Uterus (tissue), 2 donors: ENCODE measurements at regions not wholly inside any gene's neighbourhood (a gene's known extent, or its start where the extent isn't known, plus 50 kb on each side); places are given as distances from the start of the nearest gene placed in this dataset.

Experiments used
- POLR2A ChIP-seq, 2 donors: fragments of 450-650 bp; IDR thresholded peaks; one replicate each; pipeline ENCODE4 v1.6.1; 2016; ENCODE audit warnings: antibody characterized with exemption in 2 of 2, mild to moderate bottlenecking in 1 of 2, moderate library complexity in 1 of 2
- TF ChIP-seq, protein P1 (sequence below), 4 experiments: fragments of 200-600 bp in 2 of 4; fragments of 450-650 bp in 2 of 4; sonication (generic) in 2 of 4; IDR thresholded peaks; one replicate each; pipeline ENCODE4 v1.5.1; 2016 to 2019; ENCODE audit warnings: antibody characterized with exemption in 4 of 4, mild to moderate bottlenecking in 2 of 4, moderate library complexity in 1 of 4

DNA sequence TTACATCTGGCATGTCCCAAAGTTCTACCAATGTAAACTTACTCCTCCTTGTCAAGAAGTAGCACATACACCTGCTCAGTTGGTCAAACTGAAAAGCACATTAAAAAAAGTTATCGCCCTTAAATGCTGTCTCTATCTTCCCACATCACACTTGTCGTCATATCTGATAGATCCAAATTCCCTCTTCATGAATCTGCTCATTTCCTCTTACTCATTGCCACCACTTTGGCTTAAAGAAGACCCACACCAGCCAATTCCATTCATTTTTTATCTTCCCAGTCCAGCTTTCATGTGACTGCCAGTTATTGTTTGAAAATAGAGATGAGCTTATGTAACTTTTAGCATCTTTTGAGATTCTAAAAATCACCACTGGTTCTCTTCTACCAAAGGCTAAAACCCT is 305.9 kb upstream of the MTNR1B start:
- TF ChIP-seq, protein P1, sequence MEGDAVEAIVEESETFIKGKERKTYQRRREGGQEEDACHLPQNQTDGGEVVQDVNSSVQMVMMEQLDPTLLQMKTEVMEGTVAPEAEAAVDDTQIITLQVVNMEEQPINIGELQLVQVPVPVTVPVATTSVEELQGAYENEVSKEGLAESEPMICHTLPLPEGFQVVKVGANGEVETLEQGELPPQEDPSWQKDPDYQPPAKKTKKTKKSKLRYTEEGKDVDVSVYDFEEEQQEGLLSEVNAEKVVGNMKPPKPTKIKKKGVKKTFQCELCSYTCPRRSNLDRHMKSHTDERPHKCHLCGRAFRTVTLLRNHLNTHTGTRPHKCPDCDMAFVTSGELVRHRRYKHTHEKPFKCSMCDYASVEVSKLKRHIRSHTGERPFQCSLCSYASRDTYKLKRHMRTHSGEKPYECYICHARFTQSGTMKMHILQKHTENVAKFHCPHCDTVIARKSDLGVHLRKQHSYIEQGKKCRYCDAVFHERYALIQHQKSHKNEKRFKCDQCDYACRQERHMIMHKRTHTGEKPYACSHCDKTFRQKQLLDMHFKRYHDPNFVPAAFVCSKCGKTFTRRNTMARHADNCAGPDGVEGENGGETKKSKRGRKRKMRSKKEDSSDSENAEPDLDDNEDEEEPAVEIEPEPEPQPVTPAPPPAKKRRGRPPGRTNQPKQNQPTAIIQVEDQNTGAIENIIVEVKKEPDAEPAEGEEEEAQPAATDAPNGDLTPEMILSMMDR (IDR thresholded peaks at IDR 0.05), result no peak
- no peak for TF ChIP-seq POLR2A (IDR thresholded peaks at IDR 0.05)
